Activated naive CD4-positive, alpha-beta T cell treated with anti-CD3 and anti-CD28 coated beads, Interleukin-2, amount 10 ng/mL, durations not matched to agents 7 days and 5 days (primary cell): ENCODE measurements at regions not wholly inside any gene's neighbourhood (a gene's known extent, or its start where the extent isn't known, plus 50 kb on each side); places are given as distances from the start of the nearest gene placed in this dataset.
"Not testable (repeated sequence)": the region's sequence is repeated elsewhere in the genome, so short reads cannot be mapped to it uniquely, and the experiment has no call there.

Experiments
- CTCF ChIA-PET: fragments of 350-600 bp; sonication (Branson Sonifier 250); formaldehyde crosslinking; loops from one replicate; lab custom pipeline; 2021; ENCODE audit warnings: antibody characterized with exemption; lab: Charles Lee
- DNase-seq: peaks from one replicate; pipeline ENCODE4 v3.0.0-alpha.2; 2020
- H3K27ac Mint-ChIP-seq: one replicate; pipeline ENCODE4 v1.8.0; 2021; ENCODE audit warnings: mild to moderate bottlenecking, moderate library complexity, mixed read lengths
- H3K27me3 Mint-ChIP-seq: one replicate; pipeline ENCODE4 v1.8.0; 2021; ENCODE audit warnings: mild to moderate bottlenecking, mixed read lengths
- H3K36me3 Mint-ChIP-seq: one replicate; pipeline ENCODE4 v1.8.0; 2021; ENCODE audit warnings: mixed read lengths
- H3K4me1 Mint-ChIP-seq: one replicate; pipeline ENCODE4 v1.8.0; 2021; ENCODE audit warnings: mixed read lengths
- H3K4me3 Mint-ChIP-seq: one replicate; pipeline ENCODE4 v1.8.0; 2021; ENCODE audit warnings: mild to moderate bottlenecking, moderate library complexity, mixed read lengths
- H3K9me3 Mint-ChIP-seq: one replicate; pipeline ENCODE4 v1.8.0; 2021; ENCODE audit warnings: mixed read lengths

DNA sequence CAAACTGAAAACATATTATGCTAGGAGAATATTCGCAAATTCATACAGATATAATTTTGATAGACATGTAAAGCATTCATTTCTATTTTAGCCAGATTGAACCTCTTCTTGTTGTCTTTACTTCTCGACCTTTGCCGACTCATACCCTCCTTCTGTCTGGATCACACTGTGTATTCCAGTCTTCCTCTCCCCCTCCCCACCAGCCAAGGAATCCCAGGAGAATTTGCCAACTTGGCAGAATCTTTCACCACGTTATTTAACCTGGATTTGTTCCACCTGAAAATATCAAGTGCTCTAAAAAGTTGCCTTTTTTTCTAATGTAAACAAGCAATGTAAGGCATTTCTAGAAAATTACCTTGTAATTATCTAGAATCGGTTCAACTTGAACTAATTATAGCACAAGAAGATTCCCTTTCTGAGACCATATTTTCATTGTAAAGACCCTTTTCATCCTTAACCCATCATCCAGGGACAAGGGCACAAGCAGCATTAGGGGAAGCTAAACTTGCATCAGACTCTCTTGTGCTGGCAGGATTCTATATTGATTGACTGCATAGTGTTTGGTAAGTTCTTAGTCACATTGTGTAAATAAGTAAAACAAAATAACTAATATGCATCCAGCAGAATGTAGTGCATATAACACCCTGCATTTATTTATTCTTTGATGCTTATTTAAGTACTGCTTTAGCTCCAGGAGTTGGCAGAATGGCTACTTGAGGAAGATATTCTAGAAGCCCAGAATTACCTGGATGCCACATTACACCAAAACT lies 1328.7 kb upstream of the NXPH2 start:
- Mint-ChIP-seq H3K9me3 (peaks cover 8% of the 10 kb centered on the region), H3K4me3 (no peak overlapping the region), H3K36me3 (no peaks in the 10 kb centered on the region), H3K27me3 (no peaks in the 10 kb centered on the region), H3K4me1 (no peaks in the 10 kb centered on the region), H3K27ac (no peak overlapping the region)
- no peak for DNase-seq
- CTCF ChIA-PET: no interaction called here

DNA sequence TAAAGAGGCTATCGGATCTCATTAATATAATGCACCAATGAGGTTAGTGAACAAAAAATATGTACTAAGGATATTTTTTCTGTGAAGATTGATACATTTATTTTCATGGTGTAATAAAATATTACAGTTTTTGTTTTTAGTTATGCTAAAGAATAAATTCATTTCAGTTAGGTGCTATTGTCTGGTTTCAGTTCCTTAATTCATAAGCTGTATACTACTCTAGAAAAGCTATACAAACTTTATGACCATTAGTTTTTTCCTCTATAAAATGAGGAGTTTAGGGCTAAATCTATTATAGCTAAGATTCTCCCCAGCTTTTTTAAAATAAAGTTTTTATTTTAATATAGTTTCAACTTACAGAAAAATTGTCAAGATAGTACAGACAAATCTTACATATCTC lies 1311.7 kb upstream of the NXPH2 start:
- H3K27me3 Mint-ChIP-seq: no peaks in the 10 kb centered on the region
- CTCF ChIA-PET: no interaction called here

DNA sequence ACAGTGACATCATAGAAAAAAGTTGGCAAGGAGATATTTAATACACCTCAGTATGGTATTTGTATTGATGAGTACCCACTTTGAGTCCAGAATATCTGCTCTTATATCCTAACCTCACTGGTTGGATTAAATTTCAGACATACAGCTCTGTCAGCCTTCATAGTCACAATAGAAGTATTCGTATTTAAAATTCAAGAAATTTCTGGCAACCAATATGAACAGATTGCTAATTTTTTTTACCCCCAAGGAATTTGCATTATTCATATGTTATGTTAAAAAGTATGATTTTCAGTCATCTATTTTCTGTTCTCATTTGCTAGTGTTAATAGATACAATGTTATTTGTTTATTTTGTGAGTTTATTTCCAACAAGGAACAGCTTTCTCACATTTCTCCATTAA lies 1306.8 kb upstream of the NXPH2 start:
- Mint-ChIP-seq H3K9me3 (peaks cover 9% of the 10 kb centered on the region), H3K4me3 (no peak overlapping the region), H3K27me3 (no peaks in the 10 kb centered on the region), H3K36me3 (no peaks in the 10 kb centered on the region), H3K4me1 (no peaks in the 10 kb centered on the region), H3K27ac (no peak overlapping the region)
- DNase-seq: no peak
- CTCF ChIA-PET: no interaction called here

More for the DNA sequence above, 1311.7 kb upstream of the NXPH2 start:
- Mint-ChIP-seq H3K36me3 (no peaks in the 10 kb centered on the region), H3K4me1 (no peaks in the 10 kb centered on the region), H3K9me3 (peaks cover 9% of the 10 kb centered on the region), H3K4me3 (no peak overlapping the region), H3K27ac (no peak overlapping the region)
- DNase-seq: no peak

DNA sequence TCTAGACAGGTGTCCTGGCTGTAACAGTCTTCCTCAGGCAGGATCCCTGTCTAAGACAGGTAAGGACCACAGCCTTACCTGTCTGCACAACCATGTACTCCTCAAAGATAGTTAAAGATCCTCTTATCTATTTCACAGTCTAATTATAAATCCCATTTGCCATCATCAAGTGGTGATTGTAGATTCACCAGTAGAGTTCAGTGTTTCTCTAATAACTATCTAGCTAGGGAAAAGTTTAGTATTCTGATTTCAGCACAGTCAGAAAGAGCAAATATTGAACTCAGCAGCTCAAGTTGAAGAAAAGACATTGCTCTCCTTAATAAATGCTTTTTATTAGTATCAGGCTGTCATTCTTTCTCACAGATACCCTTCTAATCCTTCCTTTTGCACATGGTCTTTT lies 1305.5 kb upstream of the NXPH2 start:
- Mint-ChIP-seq H3K36me3 (no peaks in the 10 kb centered on the region), H3K27ac (no peak overlapping the region), H3K9me3 (peaks cover 9% of the 10 kb centered on the region), H3K27me3 (no peaks in the 10 kb centered on the region), H3K4me1 (no peaks in the 10 kb centered on the region), H3K4me3 (no peak overlapping the region)
- DNase-seq: no peak
- CTCF ChIA-PET: no interaction called here

DNA sequence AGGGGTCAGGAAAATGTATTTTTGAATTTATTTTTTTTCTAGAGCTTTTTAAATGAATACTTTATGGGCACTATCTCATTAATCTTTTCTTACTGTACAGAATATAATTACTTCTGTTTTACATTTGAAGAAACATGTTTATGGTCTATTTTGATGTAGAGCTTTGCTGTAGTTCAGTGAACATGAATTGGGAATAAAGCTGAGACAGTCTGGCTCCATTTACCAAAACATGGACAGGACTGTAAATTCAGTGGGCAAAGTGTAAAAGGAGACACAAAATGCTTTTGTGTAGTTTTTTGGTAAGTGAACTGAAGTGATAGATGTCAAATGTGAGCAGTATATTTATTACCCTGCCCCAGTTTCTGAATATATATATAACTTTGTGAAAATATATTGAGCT lies 1298.8 kb upstream of the NXPH2 start:
- no peaks in the 10 kb centered on the region for H3K36me3 Mint-ChIP-seq
- H3K27ac Mint-ChIP-seq: no peak overlapping the region
- peaks cover 6% of the 10 kb centered on the region for H3K9me3 Mint-ChIP-seq
- no peaks in the 10 kb centered on the region for H3K27me3 Mint-ChIP-seq
- H3K4me1 Mint-ChIP-seq: no peaks in the 10 kb centered on the region
- DNase-seq: no peak
- H3K4me3 Mint-ChIP-seq: no peak overlapping the region
- CTCF ChIA-PET: no interaction called here

DNA sequence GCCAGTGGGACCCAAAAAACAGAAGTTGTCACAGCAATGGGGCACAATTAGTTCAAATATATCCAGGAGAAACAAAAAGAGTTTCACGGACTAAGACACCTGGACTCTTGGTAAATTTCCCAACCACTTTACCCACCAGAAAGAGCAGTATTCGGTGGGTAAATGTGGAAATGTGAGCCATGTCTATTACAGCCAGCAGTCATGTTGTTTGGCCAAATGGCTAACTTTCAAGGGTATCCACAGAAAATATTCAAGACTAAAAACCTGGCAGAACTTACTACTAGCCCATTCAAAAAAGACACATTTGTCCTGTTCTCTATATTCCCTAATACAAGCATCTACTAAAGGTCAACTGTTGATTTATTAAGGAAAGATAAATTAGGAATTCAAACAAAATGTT lies 1296.0 kb upstream of the NXPH2 start:
- CTCF ChIA-PET: no interaction called here
- H3K4me1 Mint-ChIP-seq: no peaks in the 10 kb centered on the region
- H3K9me3 Mint-ChIP-seq: peaks cover 6% of the 10 kb centered on the region
- no peak overlapping the region for H3K27ac Mint-ChIP-seq
- H3K4me3 Mint-ChIP-seq: no peak overlapping the region
- DNase-seq: no peak
- H3K36me3 Mint-ChIP-seq: no peaks in the 10 kb centered on the region
- no peaks in the 10 kb centered on the region for H3K27me3 Mint-ChIP-seq

DNA sequence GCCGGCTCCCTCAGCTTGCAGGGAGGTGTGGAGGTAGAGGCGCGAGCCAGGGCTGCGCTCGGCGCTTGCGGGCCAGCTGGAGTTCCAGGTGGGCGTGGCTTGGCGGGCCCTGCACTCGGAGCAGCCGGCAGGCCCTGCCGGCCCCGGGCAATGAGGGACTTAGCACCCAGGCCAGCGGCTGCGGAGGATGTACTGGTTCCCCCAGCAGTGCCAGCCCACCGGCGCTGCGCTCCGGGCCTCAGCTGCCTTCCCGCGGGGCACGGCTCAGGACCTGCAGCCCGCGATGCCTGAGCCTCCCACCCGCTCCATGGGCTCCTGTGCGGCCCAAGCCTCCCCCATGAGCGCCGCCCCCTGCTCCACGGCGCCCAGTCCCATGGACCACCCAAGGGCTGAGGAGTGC lies 1293.6 kb upstream of the NXPH2 start:
- H3K4me3 Mint-ChIP-seq, H3K27me3 Mint-ChIP-seq, H3K36me3 Mint-ChIP-seq, DNase-seq, H3K4me1 Mint-ChIP-seq, H3K27ac Mint-ChIP-seq, CTCF ChIA-PET, H3K9me3 Mint-ChIP-seq: not testable (repeated sequence)

DNA sequence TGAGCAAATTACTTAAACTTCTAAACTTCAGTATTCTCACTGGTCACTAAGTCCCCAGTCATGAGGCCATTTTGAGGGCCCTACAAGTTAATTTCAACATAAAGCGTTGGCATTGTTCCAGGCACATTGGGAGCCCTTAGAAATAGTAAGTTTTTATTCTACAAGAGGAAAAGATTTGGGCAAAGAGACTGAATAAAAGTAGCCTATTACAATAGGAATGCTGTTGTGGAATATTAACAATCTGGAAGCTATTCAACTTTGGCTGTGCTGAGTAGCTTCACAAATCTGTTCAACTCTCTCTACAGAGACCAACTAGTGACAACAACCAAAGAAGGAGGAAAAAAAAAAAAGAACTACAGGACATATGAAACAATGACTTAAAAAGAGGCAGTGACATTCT lies 1287.5 kb upstream of the NXPH2 start:
- no peaks in the 10 kb centered on the region for H3K27me3 Mint-ChIP-seq
- H3K36me3 Mint-ChIP-seq: no peaks in the 10 kb centered on the region
- no peak overlapping the region for H3K4me3 Mint-ChIP-seq
- no peak overlapping the region for H3K27ac Mint-ChIP-seq
- no peak for DNase-seq
- H3K9me3 Mint-ChIP-seq: peaks cover 5% of the 10 kb centered on the region
- no peaks in the 10 kb centered on the region for H3K4me1 Mint-ChIP-seq
- CTCF ChIA-PET: no interaction called here

DNA sequence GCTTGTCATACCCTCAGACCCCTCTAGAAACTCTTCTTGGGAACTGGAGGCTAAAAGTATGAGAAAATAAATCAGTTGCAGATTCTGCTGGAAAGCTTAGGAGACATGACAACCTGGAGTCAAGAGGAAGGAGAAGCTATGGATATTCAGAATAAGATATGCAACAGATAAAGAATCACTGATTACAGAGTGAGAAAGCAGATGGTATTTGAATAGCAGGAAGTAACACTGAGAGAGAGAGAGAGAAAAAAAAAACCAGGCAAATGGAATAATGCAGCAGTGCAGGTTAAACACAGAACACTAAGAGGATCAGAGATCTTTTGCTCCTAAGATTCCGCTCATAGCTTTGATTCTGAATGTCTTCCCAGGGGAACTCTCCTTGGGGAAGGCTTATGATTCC lies 1284.1 kb upstream of the NXPH2 start:
- Mint-ChIP-seq H3K27me3 (no peaks in the 10 kb centered on the region), H3K9me3 (peaks cover 7% of the 10 kb centered on the region), H3K4me1 (no peaks in the 10 kb centered on the region), H3K27ac (no peak overlapping the region), H3K4me3 (no peak overlapping the region), H3K36me3 (no peaks in the 10 kb centered on the region)
- CTCF ChIA-PET: no interaction called here
- DNase-seq: no peak

DNA sequence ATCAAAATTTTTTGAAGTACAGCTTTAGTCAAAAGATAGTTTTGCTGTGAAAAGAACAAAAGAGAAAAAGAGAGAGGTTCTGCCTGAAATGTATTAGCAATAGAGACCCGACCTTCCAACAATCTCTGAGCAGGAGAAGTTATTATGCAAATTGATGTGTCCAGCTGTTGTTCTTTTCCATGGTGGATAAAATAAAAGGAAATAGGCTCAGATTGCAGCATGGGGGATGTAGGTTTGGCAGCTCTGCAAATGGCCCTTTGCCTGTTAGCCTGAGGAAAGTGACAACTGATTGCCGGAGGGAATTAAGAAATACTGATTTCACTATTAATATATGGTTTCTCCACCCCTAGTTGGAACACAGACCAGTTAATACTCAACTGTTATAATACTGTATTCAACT lies 1283.2 kb upstream of the NXPH2 start:
- DNase-seq: no peak
- H3K4me3 Mint-ChIP-seq: no peak overlapping the region
- no peak overlapping the region for H3K27ac Mint-ChIP-seq
- CTCF ChIA-PET: no interaction called here
- H3K9me3 Mint-ChIP-seq: peaks cover 7% of the 10 kb centered on the region
- H3K36me3 Mint-ChIP-seq: no peaks in the 10 kb centered on the region
- H3K4me1 Mint-ChIP-seq: no peaks in the 10 kb centered on the region
- H3K27me3 Mint-ChIP-seq: no peaks in the 10 kb centered on the region

DNA sequence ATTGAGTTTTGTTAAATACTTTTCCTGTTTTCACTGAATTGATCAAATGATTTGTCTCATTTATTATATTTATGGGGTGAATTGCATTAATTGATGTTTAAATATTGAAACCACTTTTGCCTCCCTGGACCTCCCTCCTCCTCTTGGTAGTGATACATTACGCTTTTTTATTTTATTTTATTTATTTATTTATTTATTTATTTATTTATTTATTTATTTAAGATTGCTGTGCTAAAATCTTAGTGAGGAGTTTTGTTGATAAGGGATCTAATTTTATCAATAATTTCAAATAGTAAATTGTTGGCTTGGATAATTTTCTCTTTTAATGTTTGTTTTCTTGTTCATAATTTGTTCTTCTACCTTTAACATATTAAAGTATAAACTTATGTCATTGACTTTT lies 1281.0 kb upstream of the NXPH2 start:
- Mint-ChIP-seq H3K27ac (no peak overlapping the region), H3K27me3 (no peaks in the 10 kb centered on the region), H3K4me1 (no peaks in the 10 kb centered on the region), H3K36me3 (no peaks in the 10 kb centered on the region), H3K4me3 (no peak overlapping the region), H3K9me3 (peaks cover 8% of the 10 kb centered on the region)
- DNase-seq: no peak
- CTCF ChIA-PET: no interaction called here

DNA sequence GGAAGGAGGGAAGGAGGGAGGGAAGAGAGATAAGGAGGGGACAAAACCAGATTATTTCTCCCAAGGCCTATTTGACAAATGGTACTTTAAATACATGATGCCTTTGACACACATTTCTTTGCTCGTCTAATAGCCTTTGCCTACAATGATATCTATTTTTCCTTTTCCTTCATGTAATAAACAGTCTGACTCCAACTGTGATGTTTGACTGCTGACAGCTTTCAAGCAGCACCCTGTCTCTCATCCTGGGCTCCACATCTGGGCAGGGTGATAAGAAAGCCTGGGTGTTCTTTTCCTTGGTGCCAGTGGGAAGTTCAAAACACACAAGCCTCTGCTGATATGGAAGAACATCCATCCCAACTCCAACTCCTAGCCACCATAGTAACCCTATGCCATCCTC lies 1277.7 kb upstream of the NXPH2 start:
- no peak overlapping the region for H3K27ac Mint-ChIP-seq
- H3K9me3 Mint-ChIP-seq: peaks cover 6% of the 10 kb centered on the region
- H3K4me3 Mint-ChIP-seq: no peak overlapping the region
- no peaks in the 10 kb centered on the region for H3K4me1 Mint-ChIP-seq
- no peaks in the 10 kb centered on the region for H3K36me3 Mint-ChIP-seq
- H3K27me3 Mint-ChIP-seq: no peaks in the 10 kb centered on the region
- DNase-seq: no peak
- CTCF ChIA-PET: no interaction called here

DNA sequence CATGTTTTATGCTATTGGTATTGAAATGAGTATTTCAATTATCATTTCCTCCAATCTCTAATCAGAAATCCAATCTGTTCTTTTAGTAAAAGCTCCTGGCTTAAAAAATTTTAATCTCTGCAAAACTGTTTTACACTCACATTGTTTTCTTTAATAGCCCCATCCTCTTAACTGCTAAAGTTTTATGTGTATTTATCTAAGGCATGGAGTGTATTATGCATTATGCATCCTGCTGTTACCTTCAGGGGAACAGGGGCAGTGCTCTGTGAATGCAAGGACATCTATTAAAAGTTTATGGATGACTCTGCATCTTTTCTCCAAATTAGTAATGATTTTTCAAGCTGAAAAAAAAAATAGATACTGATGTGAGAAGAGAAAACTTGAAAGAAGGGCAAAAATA lies 1261.6 kb upstream of the NXPH2 start:
- no peaks in the 10 kb centered on the region for H3K27me3 Mint-ChIP-seq
- DNase-seq: no peak
- H3K27ac Mint-ChIP-seq: no peak overlapping the region
- no peak overlapping the region for H3K4me3 Mint-ChIP-seq
- H3K9me3 Mint-ChIP-seq: peaks cover 22% of the 10 kb centered on the region
- H3K36me3 Mint-ChIP-seq: no peaks in the 10 kb centered on the region
- no peaks in the 10 kb centered on the region for H3K4me1 Mint-ChIP-seq
- CTCF ChIA-PET: no interaction called here

DNA sequence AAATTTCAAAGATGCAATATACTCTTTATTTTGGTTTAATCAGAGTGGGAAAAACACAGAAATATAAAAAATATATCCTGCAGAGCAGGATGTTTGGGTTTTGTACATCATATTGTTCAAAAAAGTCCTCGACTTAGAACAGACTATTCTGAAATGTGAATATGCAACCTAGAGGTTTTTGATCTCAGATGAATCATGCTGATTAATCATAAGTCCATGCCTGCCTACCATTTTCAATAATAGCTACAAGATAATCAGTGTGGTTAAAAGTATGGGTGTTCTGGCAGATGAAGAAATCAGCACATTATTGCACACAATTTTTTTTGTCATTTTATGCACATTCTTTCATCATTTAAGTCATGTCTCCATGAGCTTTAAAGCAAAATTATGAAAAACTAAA lies 1261.0 kb upstream of the NXPH2 start:
- CTCF ChIA-PET: no interaction called here
- DNase-seq: no peak
- H3K9me3 Mint-ChIP-seq: peaks cover 22% of the 10 kb centered on the region

DNA sequence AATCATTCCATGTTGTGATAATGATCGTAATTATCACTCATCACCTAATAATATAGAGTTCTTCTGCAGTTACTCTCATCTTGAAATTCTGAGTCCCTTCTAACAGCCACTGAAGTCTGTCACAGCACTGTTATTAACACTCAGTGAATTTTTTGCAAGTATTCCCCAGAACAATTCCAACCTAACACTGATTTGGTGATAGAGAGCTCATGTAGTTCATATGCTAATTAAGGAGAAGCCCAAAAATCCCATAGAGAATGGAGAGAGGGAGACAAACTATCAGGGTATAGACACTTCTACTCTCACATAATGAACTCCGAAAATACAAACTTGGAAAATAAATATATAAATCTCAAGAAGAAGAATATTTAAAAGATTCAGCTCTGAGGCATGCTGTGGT lies 1253.4 kb upstream of the NXPH2 start:
- no peak for DNase-seq
- Mint-ChIP-seq H3K36me3 (no peaks in the 10 kb centered on the region), H3K27ac (no peak overlapping the region), H3K9me3 (peaks cover 7% of the 10 kb centered on the region), H3K4me3 (no peak overlapping the region), H3K4me1 (no peaks in the 10 kb centered on the region), H3K27me3 (no peaks in the 10 kb centered on the region)
- CTCF ChIA-PET: no interaction called here

More for the DNA sequence above, 1261.0 kb upstream of the NXPH2 start:
- Mint-ChIP-seq H3K27ac (no peak overlapping the region), H3K36me3 (no peaks in the 10 kb centered on the region), H3K4me1 (no peaks in the 10 kb centered on the region), H3K27me3 (no peaks in the 10 kb centered on the region), H3K4me3 (no peak overlapping the region)

DNA sequence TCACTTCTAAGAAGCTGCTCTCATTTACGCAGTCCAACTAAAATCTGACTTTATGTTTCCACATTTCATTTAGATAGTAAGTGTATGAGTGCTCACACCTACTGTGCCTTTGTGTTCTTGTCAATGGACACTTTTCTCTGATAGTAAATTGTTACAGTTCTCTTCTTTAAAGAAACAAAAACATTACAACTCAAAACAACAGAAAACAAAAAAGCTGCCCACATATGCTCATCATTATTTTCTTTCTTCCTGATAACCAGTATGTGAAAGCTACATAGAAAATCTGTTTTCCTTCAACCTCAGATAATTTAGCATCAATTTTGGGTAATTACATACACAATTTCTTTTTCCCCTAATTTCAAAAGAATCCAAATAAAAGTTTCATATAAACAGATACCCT lies 1247.8 kb upstream of the NXPH2 start:
- H3K27ac Mint-ChIP-seq: no peak overlapping the region
- DNase-seq: no peak
- H3K36me3 Mint-ChIP-seq: no peaks in the 10 kb centered on the region
- no peaks in the 10 kb centered on the region for H3K4me1 Mint-ChIP-seq
- CTCF ChIA-PET: no interaction called here
- no peaks in the 10 kb centered on the region for H3K27me3 Mint-ChIP-seq
- peaks cover 9% of the 10 kb centered on the region for H3K9me3 Mint-ChIP-seq
- no peak overlapping the region for H3K4me3 Mint-ChIP-seq
